ENCODE measurements at regions not wholly inside any gene's neighbourhood (a gene's known extent, or its start where the extent isn't known, plus 50 kb on each side); places are given as distances from the start of the nearest gene placed in this dataset.

- no peak overlapping the region for H3K4me3 ChIP-seq (ENCODE audit: low read length)
- H3K36me3 ChIP-seq (ENCODE audit: control insufficient read depth, insufficient read depth, low read length) = no peaks in the 10 kb centered on the region
- no CpG with 5 or more reads among the region's 4 CpGs for WGBS (ENCODE audit: insufficient coverage, low lambda C conversion rate)
Observed at GRCh38 chr9:107431461-107431860, 58.1 kb downstream of the KLF4 start.

GRCh38 chr9:107430071-107430470, 59.5 kb downstream of the KLF4 start:
- DNase-seq = no peak
- WGBS (ENCODE audit: insufficient coverage, low lambda C conversion rate) = no CpG with 5 or more reads among the region's 7 CpGs
- Histone ChIP-seq H3K27ac (ENCODE audit: low read length) (no peak overlapping the region), H3K27me3 (ENCODE audit: control insufficient read depth, insufficient read depth, low read length) (no peaks in the 10 kb centered on the region), H3K9me3 (ENCODE audit: control insufficient read depth, low read depth, low read length) (no peaks in the 10 kb centered on the region), H3K4me1 (ENCODE audit: control insufficient read depth, insufficient read depth, low read length) (peaks cover under 1% of the 10 kb centered on the region), H3K36me3 (ENCODE audit: control insufficient read depth, insufficient read depth, low read length) (no peaks in the 10 kb centered on the region), H3K4me3 (ENCODE audit: low read length) (no peak overlapping the region)

More at GRCh38 chr9:107431461-107431860, 58.1 kb downstream of the KLF4 start:
- DNase-seq = no peak
- no peak overlapping the region for H3K27ac ChIP-seq (ENCODE audit: low read length)
- no peaks in the 10 kb centered on the region for H3K9me3 ChIP-seq (ENCODE audit: control insufficient read depth, low read depth, low read length)
- H3K27me3 ChIP-seq (ENCODE audit: control insufficient read depth, insufficient read depth, low read length) = peaks cover 4% of the 10 kb centered on the region
- no peaks in the 10 kb centered on the region for H3K4me1 ChIP-seq (ENCODE audit: control insufficient read depth, insufficient read depth, low read length)

- Histone ChIP-seq H3K4me1 (ENCODE audit: control insufficient read depth, insufficient read depth, low read length) (peaks cover 5% of the 10 kb centered on the region), H3K27ac (ENCODE audit: low read length) (no peak overlapping the region), H3K4me3 (ENCODE audit: low read length) (no peak overlapping the region), H3K9me3 (ENCODE audit: control insufficient read depth, low read depth, low read length) (no peaks in the 10 kb centered on the region), H3K36me3 (ENCODE audit: control insufficient read depth, insufficient read depth, low read length) (no peaks in the 10 kb centered on the region), H3K27me3 (ENCODE audit: control insufficient read depth, insufficient read depth, low read length) (no peaks in the 10 kb centered on the region)
- WGBS (ENCODE audit: insufficient coverage, low lambda C conversion rate) = no CpG with 5 or more reads among the region's 10 CpGs
- no peak for DNase-seq
Observed at GRCh38 chr9:107426126-107426525, 63.4 kb downstream of the KLF4 start.

- no peaks in the 10 kb centered on the region for H3K9me3 ChIP-seq (ENCODE audit: control insufficient read depth, low read depth, low read length)
- no peaks in the 10 kb centered on the region for H3K36me3 ChIP-seq (ENCODE audit: control insufficient read depth, insufficient read depth, low read length)
- no peak overlapping the region for H3K27ac ChIP-seq (ENCODE audit: low read length)
- H3K4me1 ChIP-seq (ENCODE audit: control insufficient read depth, insufficient read depth, low read length) = peaks cover 5% of the 10 kb centered on the region
- H3K27me3 ChIP-seq (ENCODE audit: control insufficient read depth, insufficient read depth, low read length) = no peaks in the 10 kb centered on the region
- peak; percentile 52 to 75 for DNase-seq
- 93% methylated on average over 4 of the region's 47 CpGs for WGBS (ENCODE audit: insufficient coverage, low lambda C conversion rate)
- peak overlapping the region; percentile 9 for H3K4me3 ChIP-seq (ENCODE audit: low read length)
Observed at GRCh38 chr9:107425101-107426025, 64.2 kb downstream of the KLF4 start.

GRCh38 chr9:107423540-107423939, 66.0 kb downstream of the KLF4 start:
- Histone ChIP-seq H3K9me3 (ENCODE audit: control insufficient read depth, low read depth, low read length) (no peaks in the 10 kb centered on the region), H3K27me3 (ENCODE audit: control insufficient read depth, insufficient read depth, low read length) (peaks cover 2% of the 10 kb centered on the region), H3K4me3 (ENCODE audit: low read length) (no peak overlapping the region), H3K27ac (ENCODE audit: low read length) (no peak overlapping the region), H3K4me1 (ENCODE audit: control insufficient read depth, insufficient read depth, low read length) (peaks cover 5% of the 10 kb centered on the region), H3K36me3 (ENCODE audit: control insufficient read depth, insufficient read depth, low read length) (no peaks in the 10 kb centered on the region)
- WGBS (ENCODE audit: insufficient coverage, low lambda C conversion rate) = 82% methylated on average over 2 of the region's 6 CpGs
- DNase-seq = no peak

GRCh38 chr9:107422189-107423185, 67.1 kb downstream of the KLF4 start:
- no CpG with 5 or more reads among the region's 9 CpGs for WGBS (ENCODE audit: insufficient coverage, low lambda C conversion rate)
- H3K27me3 ChIP-seq (ENCODE audit: control insufficient read depth, insufficient read depth, low read length) = peaks cover 2% of the 10 kb centered on the region
- peak; percentile 78 to 82 for DNase-seq

GRCh38 chr9:107410420-107410819, 79.1 kb downstream of the KLF4 start:
- no CpG with 5 or more reads among the region's 3 CpGs for WGBS (ENCODE audit: insufficient coverage, low lambda C conversion rate)
- Histone ChIP-seq H3K9me3 (ENCODE audit: control insufficient read depth, low read depth, low read length) (no peaks in the 10 kb centered on the region), H3K36me3 (ENCODE audit: control insufficient read depth, insufficient read depth, low read length) (no peaks in the 10 kb centered on the region), H3K27me3 (ENCODE audit: control insufficient read depth, insufficient read depth, low read length) (no peaks in the 10 kb centered on the region), H3K4me1 (ENCODE audit: control insufficient read depth, insufficient read depth, low read length) (no peaks in the 10 kb centered on the region), H3K27ac (ENCODE audit: low read length) (no peak overlapping the region), H3K4me3 (ENCODE audit: low read length) (no peak overlapping the region)
- no peak for DNase-seq

More at GRCh38 chr9:107422189-107423185, 67.1 kb downstream of the KLF4 start:
- peaks cover 5% of the 10 kb centered on the region for H3K4me1 ChIP-seq (ENCODE audit: control insufficient read depth, insufficient read depth, low read length)
- no peaks in the 10 kb centered on the region for H3K36me3 ChIP-seq (ENCODE audit: control insufficient read depth, insufficient read depth, low read length)
- no peaks in the 10 kb centered on the region for H3K9me3 ChIP-seq (ENCODE audit: control insufficient read depth, low read depth, low read length)
- no peak overlapping the region for H3K27ac ChIP-seq (ENCODE audit: low read length)
- no peak overlapping the region for H3K4me3 ChIP-seq (ENCODE audit: low read length)

- Histone ChIP-seq H3K27me3 (ENCODE audit: control insufficient read depth, insufficient read depth, low read length) (no peaks in the 10 kb centered on the region), H3K9me3 (ENCODE audit: control insufficient read depth, low read depth, low read length) (no peaks in the 10 kb centered on the region), H3K36me3 (ENCODE audit: control insufficient read depth, insufficient read depth, low read length) (no peaks in the 10 kb centered on the region), H3K27ac (ENCODE audit: low read length) (no peak overlapping the region), H3K4me3 (ENCODE audit: low read length) (no peak overlapping the region), H3K4me1 (ENCODE audit: control insufficient read depth, insufficient read depth, low read length) (no peaks in the 10 kb centered on the region)
- no peak for DNase-seq
- 83% methylated on average over 2 of the region's 13 CpGs for WGBS (ENCODE audit: insufficient coverage, low lambda C conversion rate)
Observed at GRCh38 chr9:107409581-107410389, 79.8 kb downstream of the KLF4 start.

GRCh38 chr9:107407675-107408074, 81.9 kb downstream of the KLF4 start:
- Histone ChIP-seq H3K4me1 (ENCODE audit: control insufficient read depth, insufficient read depth, low read length) (no peaks in the 10 kb centered on the region), H3K27me3 (ENCODE audit: control insufficient read depth, insufficient read depth, low read length) (no peaks in the 10 kb centered on the region), H3K9me3 (ENCODE audit: control insufficient read depth, low read depth, low read length) (no peaks in the 10 kb centered on the region), H3K4me3 (ENCODE audit: low read length) (no peak overlapping the region), H3K36me3 (ENCODE audit: control insufficient read depth, insufficient read depth, low read length) (no peaks in the 10 kb centered on the region), H3K27ac (ENCODE audit: low read length) (no peak overlapping the region)
- no CpG with 5 or more reads among the region's 2 CpGs for WGBS (ENCODE audit: insufficient coverage, low lambda C conversion rate)
- DNase-seq = no peak
